ENCODE measurements at regions not wholly inside any gene's neighbourhood (a gene's known extent, or its start where the extent isn't known, plus 50 kb on each side); places are given as distances from the start of the nearest gene placed in this dataset.

- no peak for DNase-seq (ENCODE audit: low read depth, low spot score)
- in situ Hi-C loops (cut with MboI) (no loop called here), intact Hi-C loops (cut with micrococcal nuclease; ENCODE audit: unreplicated experiment) (no loop called here)
- Histone ChIP-seq H3K4me1 (ENCODE audit: control insufficient read depth, insufficient read depth, low read length) (peaks cover 3% of the 10 kb centered on the region; the same call in 1 of the 2 replicates), H3K27ac (ENCODE audit: control insufficient read depth, insufficient read depth) (no peak overlapping the region), H3K4me3 (no peak overlapping the region), H3K9ac (ENCODE audit: control insufficient read depth, insufficient read depth, low read length) (no peak overlapping the region), H3K4me2 (ENCODE audit: control insufficient read depth, insufficient read depth) (no peak overlapping the region), H3K9me3 (replicated peaks; ENCODE audit: control insufficient read depth, insufficient read depth, low read length) (no peaks in the 10 kb centered on the region), H3K79me2 (ENCODE audit: control insufficient read depth, insufficient read depth, low read length) (no peaks in the 10 kb centered on the region), H4K20me1 (ENCODE audit: control insufficient read depth, insufficient read depth) (no peaks in the 10 kb centered on the region), H3K36me3 (ENCODE audit: control insufficient read depth in 2 of 2, insufficient read depth in 2 of 2, low read length in 1 of 2) (no peaks in the 10 kb centered on the region), H3K27me3 (replicated peaks in 1 of 2; ENCODE audit: control insufficient read depth in 2 of 2, insufficient read depth in 2 of 2, low read length in 1 of 2) (no peaks in the 10 kb centered on the region), H2AFZ (ENCODE audit: control insufficient read depth, low read depth, low read length) (no peak overlapping the region)
- CTCF ChIA-PET = no interaction called here
- POLR2A ChIA-PET = no interaction called here
- ATAC-seq = no peak
- FAIRE-seq = no peak
- 4% methylated on average over 1 of the region's 1 CpG for WGBS (ENCODE audit: insufficient coverage, insufficient replicate concordance, low lambda C conversion rate, missing lambda C conversion rate)
- BruUV-seq (replicated peaks) = no TSS peak
- SMC1A ChIA-PET (ENCODE audit: uncharacterized antibody, unreplicated experiment) = interaction anchor here (1.0 to 2.0 kb wide), 3 partner anchors 8 to 151 kb away, joined by 3 to 7 read pairs (median 3); no protein-coding TSS in a partner anchor
- RAD21 ChIA-PET (ENCODE audit: unreplicated experiment) = no interaction called here
- TF ChIP-seq HDAC2 (IDR thresholded peaks at IDR 0.05) (no peak), MLLT1 (IDR thresholded peaks at IDR 0.05) (no peak), CBX3 (IDR thresholded peaks at IDR 0.05; ENCODE audit: borderline replicate concordance, low read depth) (no peak), RB1 (IDR thresholded peaks at IDR 0.05; ENCODE audit: borderline replicate concordance) (no peak), POU2F2 (IDR thresholded peaks at IDR 0.05; ENCODE audit: borderline replicate concordance, low read depth, low read length) (no peak), HDAC6 (IDR thresholded peaks at IDR 0.05; ENCODE audit: unreplicated experiment) (no peak), NBN (IDR thresholded peaks at IDR 0.05) (no peak), TCF7 (IDR thresholded peaks at IDR 0.05; ENCODE audit: borderline replicate concordance) (no peak), ZBTB4 (CRISPR knock-in tag; IDR thresholded peaks at IDR 0.05) (no peak), PKNOX1 (IDR thresholded peaks at IDR 0.05) (no peak), MYB (IDR thresholded peaks at IDR 0.05; ENCODE audit: borderline replicate concordance, low read depth, low read length) (no peak), ZBTB40 (IDR thresholded peaks at IDR 0.05; ENCODE audit: borderline replicate concordance) (no peak), TCF3 (IDR thresholded peaks at IDR 0.05; ENCODE audit: borderline replicate concordance, insufficient read depth, low read depth, low read length) (no peak)
Measured at GRCh38 chr12:64951944-64952343, 127.5 kb downstream of the TBC1D30 start.
